Loucy (cell line): ENCODE measurements at regions not wholly inside any gene's neighbourhood (a gene's known extent, or its start where the extent isn't known, plus 50 kb on each side); places are given as distances from the start of the nearest gene placed in this dataset.

Source experiments
- H2AFZ ChIP-seq: fragments of 200-600 bp; sonication (generic); 2 replicates; pipeline ENCODE4 v1.6.0; 2016; ENCODE audit warnings: antibody characterized with exemption, mild to moderate bottlenecking, low read length, moderate library complexity
- H3F3A ChIP-seq: fragments of 200-600 bp; 2 replicates; pipeline ENCODE4 v1.6.0; 2016; ENCODE audit warnings: antibody characterized with exemption, low read depth, mild to moderate bottlenecking
- H3K27me3 ChIP-seq: fragments of 200-600 bp; sonication (generic); 2 replicates; pipeline ENCODE4 v1.6.1; 2014; ENCODE audit warnings: low read length, mild to moderate bottlenecking; ENCODE audit not compliant: insufficient read depth, poor library complexity, severe bottlenecking
- H3K36me3 ChIP-seq: fragments of 200-600 bp; sonication (generic); 2 replicates; pipeline ENCODE4 v1.6.1; 2016; ENCODE audit warnings: low read length; ENCODE audit not compliant: insufficient read depth
- H3K4me1 ChIP-seq: fragments of 200-600 bp; sonication (generic); 2 replicates; pipeline ENCODE4 v1.5.1; 2014; ENCODE audit warnings: low read length, mild to moderate bottlenecking; ENCODE audit not compliant: insufficient read depth, poor library complexity, severe bottlenecking
- H3K4me2 ChIP-seq: fragments of 200-600 bp; sonication (generic); 2 replicates; pipeline ENCODE4 v1.6.0; 2014; ENCODE audit warnings: antibody characterized with exemption, low read length, low read depth, mild to moderate bottlenecking; ENCODE audit not compliant: poor library complexity, severe bottlenecking
- H3K4me3 ChIP-seq: fragments of 200-600 bp; sonication (generic); 2 replicates; pipeline ENCODE4 v1.5.1; 2014; ENCODE audit warnings: low read length, mild to moderate bottlenecking, mixed read lengths; ENCODE audit not compliant: poor library complexity, severe bottlenecking
- H3K79me2 ChIP-seq: fragments of 200-600 bp; sonication (generic); 2 replicates; pipeline ENCODE4 v1.6.1; 2014; ENCODE audit warnings: low read length; ENCODE audit not compliant: insufficient read depth
- H3K9ac ChIP-seq: fragments of 200-600 bp; sonication (generic); 2 replicates; pipeline ENCODE4 v1.6.0; 2014; ENCODE audit warnings: mild to moderate bottlenecking, low read depth, low read length, moderate library complexity; ENCODE audit not compliant: poor library complexity, severe bottlenecking
- H3K9me2 ChIP-seq: fragments of 200-600 bp; sonication (generic); replicated peaks from 2 replicates; pipeline ENCODE4 v1.6.1; 2016; ENCODE audit warnings: low read depth, low read length, mixed read lengths
- H3K9me3 ChIP-seq: fragments of 200-600 bp; sonication (generic); 2 replicates; pipeline ENCODE4 v1.6.1; 2014; ENCODE audit warnings: mild to moderate bottlenecking, antibody characterized with exemption, low read length, low read depth; ENCODE audit not compliant: insufficient read depth
- H4K20me1 ChIP-seq: fragments of 200-600 bp; sonication (generic); 2 replicates; pipeline ENCODE4 v1.6.0; 2014; ENCODE audit warnings: antibody characterized with exemption, low read length, mild to moderate bottlenecking; ENCODE audit not compliant: insufficient read depth, poor library complexity, severe bottlenecking
- EZH2phosphoT487 ChIP-seq: fragments of 200-600 bp; IDR thresholded peaks from 2 replicates; pipeline ENCODE4 v1.6.1; 2018; ENCODE audit warnings: antibody characterized with exemption, mild to moderate bottlenecking, moderate library complexity, borderline replicate concordance
- TF ChIP-seq, protein P1 (sequence below): fragments of 200-600 bp; sonication (generic); conservative IDR thresholded peaks from 2 replicates; pipeline ENCODE4 v1.5.1; 2014; ENCODE audit warnings: mild to moderate bottlenecking, antibody characterized with exemption, low read length

DNA sequence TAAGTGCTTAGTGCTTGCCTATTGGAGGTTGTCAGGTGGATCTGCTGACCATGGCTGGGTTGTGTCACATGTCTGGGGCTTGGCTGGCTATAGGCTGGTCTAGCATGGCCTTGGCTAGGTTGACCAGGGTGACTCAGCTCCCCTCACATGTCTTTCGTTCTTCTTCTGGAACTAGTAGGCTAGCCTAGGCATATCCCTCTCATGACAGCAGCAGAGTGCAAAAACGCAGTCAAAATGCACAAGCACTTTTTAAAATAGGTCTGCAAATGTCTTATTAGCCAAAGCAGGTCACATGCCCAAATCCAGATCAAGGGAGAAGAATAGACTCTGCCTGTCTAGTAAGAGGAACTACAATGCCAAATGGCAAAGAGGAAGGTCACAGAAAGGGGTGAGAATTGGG, 179.7 kb upstream of the ACVR2A start:
- Histone ChIP-seq H3K9me2 (0 out of 2 replicates have a peak, but pooled peaks cover 3% of the 10 kb centered on the region), H3K4me2 (no peak overlapping the region), H3K27me3 (no peaks in the 10 kb centered on the region), H4K20me1 (no peaks in the 10 kb centered on the region), H3K4me1 (no peaks in the 10 kb centered on the region), H2AFZ (no peak overlapping the region), H3K9ac (no peak overlapping the region), H3K36me3 (no peaks in the 10 kb centered on the region), H3K9me3 (no peaks in the 10 kb centered on the region), H3K79me2 (no peaks in the 10 kb centered on the region), H3F3A (no peaks in the 10 kb centered on the region), H3K4me3 (no peak overlapping the region)
- TF ChIP-seq, protein P1, sequence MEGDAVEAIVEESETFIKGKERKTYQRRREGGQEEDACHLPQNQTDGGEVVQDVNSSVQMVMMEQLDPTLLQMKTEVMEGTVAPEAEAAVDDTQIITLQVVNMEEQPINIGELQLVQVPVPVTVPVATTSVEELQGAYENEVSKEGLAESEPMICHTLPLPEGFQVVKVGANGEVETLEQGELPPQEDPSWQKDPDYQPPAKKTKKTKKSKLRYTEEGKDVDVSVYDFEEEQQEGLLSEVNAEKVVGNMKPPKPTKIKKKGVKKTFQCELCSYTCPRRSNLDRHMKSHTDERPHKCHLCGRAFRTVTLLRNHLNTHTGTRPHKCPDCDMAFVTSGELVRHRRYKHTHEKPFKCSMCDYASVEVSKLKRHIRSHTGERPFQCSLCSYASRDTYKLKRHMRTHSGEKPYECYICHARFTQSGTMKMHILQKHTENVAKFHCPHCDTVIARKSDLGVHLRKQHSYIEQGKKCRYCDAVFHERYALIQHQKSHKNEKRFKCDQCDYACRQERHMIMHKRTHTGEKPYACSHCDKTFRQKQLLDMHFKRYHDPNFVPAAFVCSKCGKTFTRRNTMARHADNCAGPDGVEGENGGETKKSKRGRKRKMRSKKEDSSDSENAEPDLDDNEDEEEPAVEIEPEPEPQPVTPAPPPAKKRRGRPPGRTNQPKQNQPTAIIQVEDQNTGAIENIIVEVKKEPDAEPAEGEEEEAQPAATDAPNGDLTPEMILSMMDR, result no peak
- TF ChIP-seq EZH2phosphoT487, result no peak

DNA sequence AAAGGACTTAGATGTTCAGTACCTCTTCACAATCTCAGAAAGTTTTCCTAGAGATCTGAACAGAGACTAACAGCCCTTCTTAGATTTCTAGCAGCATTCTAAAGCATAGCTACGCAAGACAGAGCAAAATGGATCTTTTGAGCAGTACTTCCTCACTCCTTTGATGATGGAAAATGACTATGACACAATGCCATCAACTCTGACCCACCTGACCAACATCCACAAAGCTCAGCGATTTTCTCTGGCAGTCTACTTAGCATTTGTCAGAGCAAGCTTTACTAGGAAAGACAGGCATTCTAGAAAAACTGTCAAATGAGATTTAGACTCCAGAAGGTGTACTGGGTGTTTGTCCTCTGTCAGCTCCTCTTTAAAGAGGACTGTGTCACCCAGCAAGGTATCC, 180.9 kb upstream of the ACVR2A start:
- peak overlapping the region; percentile 48 for H3K4me3 ChIP-seq
- TF ChIP-seq EZH2phosphoT487, result no peak
- TF ChIP-seq, protein P1, result no peak
- 0 out of 2 replicates have a peak, but pooled peaks cover 3% of the 10 kb centered on the region for H3K9me2 ChIP-seq
- no peaks in the 10 kb centered on the region for H3K27me3 ChIP-seq
- peak overlapping the region; percentile 51 for H3K4me2 ChIP-seq
- no peaks in the 10 kb centered on the region for H4K20me1 ChIP-seq
- no peaks in the 10 kb centered on the region for H3K36me3 ChIP-seq
- no peaks in the 10 kb centered on the region for H3K9me3 ChIP-seq
- H3K4me1 ChIP-seq, result no peaks in the 10 kb centered on the region
- H3F3A ChIP-seq, result no peaks in the 10 kb centered on the region
- peak overlapping the region; percentile 32; the same call in 1 of the 2 replicates for H2AFZ ChIP-seq
- no peaks in the 10 kb centered on the region for H3K79me2 ChIP-seq
- no peak overlapping the region for H3K9ac ChIP-seq

DNA sequence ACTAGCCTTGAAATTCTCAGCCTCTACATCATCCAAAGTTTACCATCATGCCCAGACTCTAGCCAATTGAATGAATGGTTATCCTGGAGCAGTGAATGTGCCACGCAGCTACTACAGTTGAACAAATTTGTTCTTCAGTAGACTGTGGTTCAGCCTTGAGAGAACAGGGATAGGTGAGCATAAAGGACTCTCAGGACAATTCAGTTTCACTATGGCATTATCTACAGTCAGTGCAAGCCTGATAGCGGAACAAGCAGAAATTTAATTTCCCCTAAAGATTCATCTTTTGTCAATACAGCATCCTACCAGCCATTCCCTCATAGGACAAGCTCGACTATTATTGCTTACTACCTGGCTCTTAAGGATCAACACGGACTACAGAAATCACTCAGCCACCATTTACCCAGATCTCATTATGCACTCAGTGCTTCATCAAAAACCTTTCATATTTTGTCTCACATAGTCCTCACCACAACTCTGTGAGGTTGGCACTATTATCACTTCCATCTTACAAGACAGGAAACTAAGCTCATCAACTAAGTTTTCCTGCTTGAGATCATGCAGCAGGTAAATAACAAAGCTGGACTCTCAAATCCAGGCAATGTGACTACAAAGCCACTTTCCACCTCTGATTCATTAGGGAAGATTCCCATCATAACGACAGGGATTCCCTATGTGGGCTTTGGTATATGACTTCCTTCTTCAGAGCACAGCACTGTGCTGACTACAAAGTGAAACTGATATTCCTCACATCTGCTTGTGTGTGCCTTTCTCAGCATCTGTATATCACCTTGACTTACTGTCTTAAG, 181.5 kb upstream of the ACVR2A start:
- no peaks in the 10 kb centered on the region for H3K27me3 ChIP-seq
- H3F3A ChIP-seq, result no peaks in the 10 kb centered on the region
- no peak for TF ChIP-seq EZH2phosphoT487
- TF ChIP-seq, protein P1, result no peak
- H3K9me3 ChIP-seq, result no peaks in the 10 kb centered on the region
- no peak overlapping the region for H3K9ac ChIP-seq
- H3K4me1 ChIP-seq, result no peaks in the 10 kb centered on the region
- H3K36me3 ChIP-seq, result no peaks in the 10 kb centered on the region
- no peaks in the 10 kb centered on the region for H4K20me1 ChIP-seq
- peak overlapping the region; percentile 48 for H3K4me3 ChIP-seq
- peak overlapping the region; percentile 32; the same call in 1 of the 2 replicates for H2AFZ ChIP-seq
- H3K9me2 ChIP-seq, result 0 out of 2 replicates have a peak, but pooled peaks cover 3% of the 10 kb centered on the region
- H3K79me2 ChIP-seq, result no peaks in the 10 kb centered on the region
- H3K4me2 ChIP-seq, result peak overlapping the region; percentile 51
